Stomach (tissue), 8 donors: ENCODE measurements at regions not wholly inside any gene's neighbourhood (a gene's known extent, or its start where the extent isn't known, plus 50 kb on each side); places are given as distances from the start of the nearest gene placed in this dataset.
A peak's percentile ranks its signal among the peaks of the same experiment; 100 is the strongest.

Experiments
- DNase-seq, 2 donors: peaks; one replicate each; pipeline versions ENCODE4 v3.0.0 to v3.0.0-alpha.2; 2013 to 2019
- H3K27ac ChIP-seq, 5 donors: fragments of 200-600 bp in 4 of 5; sonication (generic) in 4 of 5; one replicate each; pipeline ENCODE4 v1.5.1; 2013 to 2019; ENCODE audit warnings: mild to moderate bottlenecking in 1 of 5, moderate library complexity in 1 of 5
- H3K27me3 ChIP-seq, 3 donors: fragments of 200-600 bp; sonication (generic); one replicate each; pipeline ENCODE4 v1.5.1; 2017 to 2019; ENCODE audit warnings: mixed run types in 1 of 3
- H3K36me3 ChIP-seq, 4 donors: fragments of 200-600 bp; sonication (generic); 1 replicate in 3 of 4; 2 replicates in 1 of 4; pipeline ENCODE4 v1.5.1; 2016 to 2019
- H3K4me1 ChIP-seq, 4 donors: fragments of 200-600 bp; sonication (generic); one replicate each; pipeline ENCODE4 v1.5.1; 2016 to 2019
- H3K4me3 ChIP-seq, 4 donors: fragments of 200-600 bp; sonication (generic) in 3 of 4; one replicate each; pipeline ENCODE4 v1.5.1; 2016 to 2019; ENCODE audit warnings: mild to moderate bottlenecking in 1 of 4
- H3K9me3 ChIP-seq, 4 donors: fragments of 200-600 bp; sonication (generic); one replicate each; pipeline ENCODE4 v1.5.1; 2016 to 2019
- EP300 ChIP-seq: sonication (generic); formaldehyde crosslinking; IDR thresholded peaks from one replicate; pipeline ENCODE4 v1.6.1; 2017; ENCODE audit warnings: antibody characterized with exemption
- POLR2A ChIP-seq, 4 donors: fragments of 450-650 bp; IDR thresholded peaks; one replicate each; pipeline ENCODE4 v1.6.1; 2016; ENCODE audit warnings: antibody characterized with exemption in 4 of 4, control low read depth in 2 of 4, mild to moderate bottlenecking in 1 of 4, moderate library complexity in 1 of 4
- POLR2AphosphoS5 ChIP-seq, 3 donors: sonication (generic); formaldehyde crosslinking; IDR thresholded peaks; one replicate each; pipeline ENCODE4 v1.6.1; 2016; ENCODE audit warnings: antibody characterized with exemption in 3 of 3
- WGBS, 5 donors: extraction: QIAGEN DNeasy Blood & Tissue Kit in 3 of 5; methylation state at CpG; one replicate each; pipeline versions ENCODE4 v1.1.5 to v1.1.7; 2013 to 2018; 5-methylcytosine and 5-hydroxymethylcytosine counted together
- intact Hi-C: fragments of 100-400 bp; cut with DNase I; formaldehyde crosslinking; loops from one replicate; pipeline ENCODE4 v1.15.1; 2023; ENCODE audit warnings: low total_unique reads
- TF ChIP-seq, protein P1 (sequence below), 7 experiments: fragments of 450-650 bp in 4 of 7; fragments of 200-600 bp in 3 of 7; sonication (generic) in 3 of 7; IDR thresholded peaks; one replicate each; pipeline ENCODE4 v1.5.1; 2016 to 2019; ENCODE audit warnings: antibody characterized with exemption in 7 of 7, control low read depth in 2 of 7, mild to moderate bottlenecking in 1 of 7
- donor health status: healthy with polysubstance abuse.
- donor health status: Bipolar disorder and iron deficiency.
- donor health status: healthy.

DNA sequence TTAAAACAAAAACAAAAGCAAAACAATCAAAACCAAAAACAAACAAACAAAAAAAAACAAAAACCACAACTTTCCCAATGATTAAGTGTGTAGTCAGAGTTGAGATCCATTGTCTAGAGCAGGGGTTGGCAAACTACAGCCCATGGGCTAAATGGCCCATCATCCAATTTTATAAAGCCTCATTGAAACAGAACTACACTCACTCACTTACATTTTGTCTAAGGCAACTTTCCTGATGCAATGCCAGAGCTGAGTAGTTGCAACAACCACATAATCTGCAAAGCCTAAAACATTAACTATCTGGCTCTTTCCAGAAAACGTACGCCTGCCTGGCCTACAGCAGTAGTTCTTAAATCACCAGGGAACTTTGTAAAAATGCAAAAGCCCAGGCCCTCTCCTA, 124.1 kb downstream of the SOX9 start:
- Histone ChIP-seq H3K4me1 (no peaks in the 10 kb centered on the region), H3K9me3 (peaks cover 0 to 11% (median 8%) of the 10 kb centered on the region in 4 donors), H3K27ac (no peak overlapping the region), H3K4me3 (no peak overlapping the region), H3K27me3 (no peaks in the 10 kb centered on the region), H3K36me3 (no peaks in the 10 kb centered on the region)
- 88 to 94% (median 90%) methylated on average over 2 of the region's 2 CpGs; no CpG with 5 or more reads in 1 of the 5 donors for WGBS, 5 donors
- no peak for DNase-seq
- intact Hi-C loops: no loop called here
- no peak for TF ChIP-seq POLR2A (IDR thresholded peaks at IDR 0.05)
- TF ChIP-seq EP300: no peak

DNA sequence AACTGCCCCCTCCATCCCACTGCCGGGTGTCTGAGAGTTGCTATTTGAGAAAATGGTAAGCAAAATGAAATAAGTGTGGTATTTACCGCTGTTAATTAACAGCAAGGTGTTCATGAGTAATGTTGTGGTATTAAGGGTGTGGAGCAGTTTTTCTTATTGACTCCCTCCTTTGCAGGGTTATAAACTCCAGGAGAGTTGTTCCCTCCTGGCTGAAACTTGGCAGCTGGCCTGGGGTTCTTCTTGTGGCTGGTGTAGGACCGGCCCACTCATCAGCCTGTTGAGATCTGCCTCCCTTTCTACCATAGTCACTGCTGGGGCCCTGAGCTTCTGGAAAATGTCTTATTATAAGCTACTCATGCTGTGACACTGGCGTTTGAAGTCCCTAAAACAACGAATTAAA, 128.6 kb downstream of the SOX9 start:
- Histone ChIP-seq H3K9me3 (peaks cover 0 to 2% (median 0%) of the 10 kb centered on the region in 4 donors), H3K27ac (no peak overlapping the region), H3K27me3 (no peaks in the 10 kb centered on the region), H3K4me3 (no peak overlapping the region), H3K4me1 (no peaks in the 10 kb centered on the region), H3K36me3 (no peaks in the 10 kb centered on the region)
- intact Hi-C loops: no loop called here
- no peak for TF ChIP-seq EP300
- no peak for TF ChIP-seq POLR2AphosphoS5 (IDR thresholded peaks at IDR 0.05)
- TF ChIP-seq, protein P1, sequence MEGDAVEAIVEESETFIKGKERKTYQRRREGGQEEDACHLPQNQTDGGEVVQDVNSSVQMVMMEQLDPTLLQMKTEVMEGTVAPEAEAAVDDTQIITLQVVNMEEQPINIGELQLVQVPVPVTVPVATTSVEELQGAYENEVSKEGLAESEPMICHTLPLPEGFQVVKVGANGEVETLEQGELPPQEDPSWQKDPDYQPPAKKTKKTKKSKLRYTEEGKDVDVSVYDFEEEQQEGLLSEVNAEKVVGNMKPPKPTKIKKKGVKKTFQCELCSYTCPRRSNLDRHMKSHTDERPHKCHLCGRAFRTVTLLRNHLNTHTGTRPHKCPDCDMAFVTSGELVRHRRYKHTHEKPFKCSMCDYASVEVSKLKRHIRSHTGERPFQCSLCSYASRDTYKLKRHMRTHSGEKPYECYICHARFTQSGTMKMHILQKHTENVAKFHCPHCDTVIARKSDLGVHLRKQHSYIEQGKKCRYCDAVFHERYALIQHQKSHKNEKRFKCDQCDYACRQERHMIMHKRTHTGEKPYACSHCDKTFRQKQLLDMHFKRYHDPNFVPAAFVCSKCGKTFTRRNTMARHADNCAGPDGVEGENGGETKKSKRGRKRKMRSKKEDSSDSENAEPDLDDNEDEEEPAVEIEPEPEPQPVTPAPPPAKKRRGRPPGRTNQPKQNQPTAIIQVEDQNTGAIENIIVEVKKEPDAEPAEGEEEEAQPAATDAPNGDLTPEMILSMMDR (IDR thresholded peaks at IDR 0.05): no peak
- TF ChIP-seq POLR2A (IDR thresholded peaks at IDR 0.05): no peak
- peak; percentile 29 to 58 for DNase-seq
- WGBS, 5 donors: 58 to 84% (median 82%) methylated on average over 5 of the region's 5 CpGs

DNA sequence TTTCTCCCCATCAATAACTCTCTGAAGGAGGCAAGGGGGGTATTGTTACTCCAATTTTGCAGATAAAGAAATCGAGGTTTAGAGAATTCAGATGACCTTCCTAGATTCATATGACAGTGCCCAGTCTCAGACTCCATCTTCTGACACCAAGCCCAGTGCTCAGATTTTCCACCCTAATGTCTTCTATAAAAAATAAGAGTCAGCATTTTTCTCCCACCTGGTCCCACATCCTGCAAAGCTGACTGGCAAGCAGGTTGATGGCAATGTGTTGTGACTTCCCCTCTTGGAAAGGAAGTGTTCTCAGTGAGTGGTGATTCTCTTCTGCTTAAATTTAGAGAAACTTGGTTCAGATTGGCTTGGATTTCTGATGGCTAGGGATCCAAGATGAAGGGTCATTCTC, 129.4 kb downstream of the SOX9 start:
- H3K36me3 ChIP-seq: no peaks in the 10 kb centered on the region
- H3K4me1 ChIP-seq: no peaks in the 10 kb centered on the region
- no peak for TF ChIP-seq EP300
- TF ChIP-seq, protein P1 (IDR thresholded peaks at IDR 0.05): no peak
- intact Hi-C loops: no loop called here
- DNase-seq: no peak
- no peak overlapping the region for H3K27ac ChIP-seq
- WGBS, 5 donors: 63 to 83% (median 78%) methylated on average over 1 of the region's 1 CpG
- H3K27me3 ChIP-seq: no peaks in the 10 kb centered on the region
- no peak overlapping the region for H3K4me3 ChIP-seq
- no peaks in the 10 kb centered on the region for H3K9me3 ChIP-seq

DNA sequence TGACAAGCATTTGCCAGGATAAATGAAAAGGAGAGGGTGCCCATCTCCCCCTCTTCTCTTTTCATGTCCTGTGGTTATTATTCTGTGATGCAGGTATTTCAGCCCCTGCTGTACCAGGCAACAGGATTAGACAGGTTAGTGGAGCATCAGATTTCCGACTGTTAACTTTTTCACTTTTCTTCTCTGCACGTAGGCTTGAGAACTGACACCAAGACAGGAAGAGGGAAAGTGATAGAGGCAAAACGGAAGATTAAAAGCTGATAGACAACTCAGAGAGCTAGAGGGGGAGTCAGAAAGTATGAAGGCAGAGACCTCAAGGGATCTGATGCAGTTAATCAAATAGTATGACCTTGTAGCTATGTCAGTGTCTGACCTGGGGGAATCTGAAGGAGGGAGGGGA, 132.8 kb downstream of the SOX9 start:
- no peak for DNase-seq
- Histone ChIP-seq H3K9me3 (no peaks in the 10 kb centered on the region), H3K36me3 (no peaks in the 10 kb centered on the region), H3K4me1 (no peaks in the 10 kb centered on the region), H3K27me3 (no peaks in the 10 kb centered on the region), H3K27ac (no peak overlapping the region), H3K4me3 (no peak overlapping the region)
- intact Hi-C loops: no loop called here
- 83 to 91% (median 89%) methylated on average over 3 of the region's 3 CpGs for WGBS, 5 donors
- no peak for TF ChIP-seq EP300
- TF ChIP-seq, protein P1 (IDR thresholded peaks at IDR 0.05): no peak

DNA sequence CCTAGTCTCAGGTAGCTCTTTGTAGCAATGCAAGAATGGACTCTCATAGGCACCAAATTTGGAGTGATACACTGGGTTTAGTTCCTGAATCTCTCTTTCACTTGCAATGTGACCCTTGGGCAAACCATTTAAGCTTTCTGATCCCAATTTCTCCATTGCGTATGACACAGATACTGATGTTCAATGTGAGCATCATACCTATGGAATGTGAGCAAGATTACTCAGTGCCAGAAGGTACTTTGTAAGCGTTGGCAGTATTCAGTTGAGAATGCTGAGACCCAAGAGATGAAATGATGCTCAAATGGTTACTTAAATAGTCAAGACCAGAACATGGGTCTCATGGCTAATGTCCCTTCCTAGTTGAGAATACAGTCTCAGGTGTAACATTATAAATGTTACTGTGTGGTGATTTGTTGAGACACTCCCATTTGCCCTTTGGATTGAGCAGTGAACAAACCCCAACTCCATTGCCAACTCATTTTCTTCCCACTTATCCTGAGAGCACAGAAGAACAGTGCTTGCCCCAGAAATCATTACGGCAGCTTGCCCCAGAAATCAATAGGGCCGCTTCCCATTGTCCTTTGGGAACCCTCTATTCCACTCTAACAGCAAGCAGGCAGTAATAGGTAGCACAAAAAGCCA, 134.1 kb downstream of the SOX9 start:
- H3K36me3 ChIP-seq: no peaks in the 10 kb centered on the region
- H3K4me1 ChIP-seq: no peaks in the 10 kb centered on the region
- no peaks in the 10 kb centered on the region for H3K9me3 ChIP-seq
- intact Hi-C loops: no loop called here
- no peak overlapping the region for H3K27ac ChIP-seq
- TF ChIP-seq POLR2AphosphoS5 (IDR thresholded peaks at IDR 0.05) (no peak), EP300 (no peak), POLR2A (IDR thresholded peaks at IDR 0.05) (no peak)
- TF ChIP-seq, protein P1 (IDR thresholded peaks at IDR 0.05): no peak
- no peaks in the 10 kb centered on the region for H3K27me3 ChIP-seq
- no peak overlapping the region for H3K4me3 ChIP-seq
- 86 to 94% (median 94%) methylated on average over 4 of the region's 4 CpGs for WGBS, 5 donors
- DNase-seq: no peak
